GM10266 (cell line): ENCODE measurements at regions not wholly inside any gene's neighbourhood (a gene's known extent, or its start where the extent isn't known, plus 50 kb on each side); places are given as distances from the start of the nearest gene placed in this dataset.

Experiments
- DNase-seq: peaks from one replicate; pipeline ENCODE4 v3.0.0; 2012; ENCODE audit errors: extremely low spot score
- CTCF ChIP-seq: IDR thresholded peaks from 2 replicates; pipeline ENCODE4 v1.5.1; 2012; ENCODE audit warnings: mild to moderate bottlenecking, low read depth; ENCODE audit not compliant: control insufficient read depth, insufficient read depth; ENCODE audit errors: missing control alignments

GRCh38 chr2:236819275-236820002 is 249.8 kb downstream of the ACKR3 start:
- no peak for TF ChIP-seq CTCF
- DNase-seq: no peak

- no peak for TF ChIP-seq CTCF
- DNase-seq: no peak
Observed at GRCh38 chr2:236820763-236821344, 251.2 kb downstream of the ACKR3 start.

DNA sequence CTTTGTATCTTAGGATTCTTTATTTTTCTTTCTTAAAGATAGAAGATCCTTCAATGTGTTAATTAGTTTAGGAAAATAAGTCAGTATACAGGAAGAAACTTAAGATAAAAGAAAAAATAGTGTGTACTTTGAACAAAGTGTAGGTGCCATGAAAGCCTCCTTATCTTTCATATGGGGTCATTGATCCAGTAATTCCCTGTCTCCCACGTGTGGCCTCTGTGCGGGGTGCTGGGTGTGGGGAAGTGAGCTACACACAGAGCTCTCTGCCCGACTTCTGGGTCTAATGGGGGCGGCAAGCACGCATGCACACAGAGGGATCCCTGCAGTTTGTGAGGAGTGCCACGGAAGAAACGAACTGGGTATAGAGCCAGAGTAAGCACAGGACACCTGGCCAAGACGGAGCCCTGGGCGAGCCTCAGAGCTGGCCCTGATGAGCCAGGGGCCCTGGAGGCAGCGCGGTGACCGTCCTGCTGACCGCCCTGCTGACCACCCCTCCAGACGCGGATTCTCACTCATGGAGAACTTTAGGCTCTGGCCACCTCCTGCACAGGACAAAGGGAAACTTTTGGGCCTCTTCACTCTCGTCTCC is 253.5 kb downstream of the ACKR3 start:
- no peak for DNase-seq
- no peak for TF ChIP-seq CTCF

GRCh38 chr2:236823963-236824362 is 254.3 kb downstream of the ACKR3 start:
- DNase-seq: no peak
- TF ChIP-seq CTCF: no peak

DNA sequence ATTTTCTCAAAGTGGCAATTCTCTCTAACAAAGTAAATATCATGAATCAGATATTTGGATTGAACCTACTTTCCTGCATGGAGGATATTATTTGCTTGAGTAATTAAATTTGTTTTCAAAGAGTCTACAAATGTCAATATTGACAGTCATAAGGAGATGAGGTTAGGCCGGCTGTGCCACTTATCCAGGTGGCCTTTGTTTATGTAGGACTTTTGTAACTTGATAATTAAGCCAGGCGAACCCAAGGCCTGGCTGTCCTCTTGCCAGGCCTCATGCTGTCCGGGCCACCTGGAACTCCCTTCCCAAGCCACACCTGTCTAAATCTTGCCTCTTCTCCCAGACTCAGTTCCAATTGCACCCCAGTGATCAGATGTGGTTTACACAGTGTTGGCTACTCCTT is 255.2 kb downstream of the ACKR3 start:
- DNase-seq: no peak
- no peak for TF ChIP-seq CTCF

- no peak for DNase-seq
- TF ChIP-seq CTCF: no peak
Observed at GRCh38 chr2:236825989-236826510, 256.4 kb downstream of the ACKR3 start.
